ENCODE measurements at regions not wholly inside any gene's neighbourhood (a gene's known extent, or its start where the extent isn't known, plus 50 kb on each side); places are given as distances from the start of the nearest gene placed in this dataset.
A peak's percentile ranks its signal among the peaks of the same experiment; 100 is the strongest.

GRCh38 chr11:104365676-104366075 lies 201.7 kb upstream of the PDGFD start:
- Histone ChIP-seq H3K9me2 (replicated peaks; ENCODE audit: low read length) (no peaks in the 10 kb centered on the region), H3K9me3 (ENCODE audit: low read length) (no peaks in the 10 kb centered on the region), H3K79me2 (ENCODE audit: low read length) (no peaks in the 10 kb centered on the region), H3K27ac (ENCODE audit: low read length) (no peak overlapping the region), H3F3A (ENCODE audit: low read length, unreplicated experiment) (no peaks in the 10 kb centered on the region), H3K4me3 (ENCODE audit: low read length) (no peak overlapping the region), H4K20me1 (ENCODE audit: low read length) (no peaks in the 10 kb centered on the region), H3K4me1 (ENCODE audit: insufficient read depth, low read length) (no peaks in the 10 kb centered on the region), H3K27me3 (ENCODE audit: low read length) (no peaks in the 10 kb centered on the region), H3K4me2 (ENCODE audit: low read length) (no peak overlapping the region), H3K9ac (ENCODE audit: low read length) (no peak overlapping the region), H2AFZ (ENCODE audit: low read length) (no peak overlapping the region), H3K36me3 (ENCODE audit: low read depth, low read length) (no peaks in the 10 kb centered on the region)
- POLR2A ChIA-PET (ENCODE audit: unreplicated experiment) = no interaction called here
- intact Hi-C loops (cut with micrococcal nuclease) = no loop called here
- CTCF ChIA-PET = no interaction called here
- DNase-seq (no peak), ATAC-seq (no peak)
- no TSS peak for BruUV-seq (replicated peaks)
- TF ChIP-seq EZH2 (IDR thresholded peaks at IDR 0.05; ENCODE audit: low read length, unreplicated experiment) (no peak), CTCF (conservative IDR thresholded peaks at IDR 0.05; ENCODE audit: low read depth, low read length) (no peak), EZH2phosphoT487 (IDR thresholded peaks at IDR 0.05; ENCODE audit: borderline replicate concordance, low read length) (no peak)

GRCh38 chr11:104361975-104362374 lies 198.0 kb upstream of the PDGFD start:
- Histone ChIP-seq H3K9me2 (replicated peaks; ENCODE audit: low read length) (no peaks in the 10 kb centered on the region), H3K27ac (ENCODE audit: low read length) (no peak overlapping the region), H3K27me3 (ENCODE audit: low read length) (no peaks in the 10 kb centered on the region), H3K4me3 (ENCODE audit: low read length) (no peak overlapping the region), H3F3A (ENCODE audit: low read length, unreplicated experiment) (no peaks in the 10 kb centered on the region), H3K9ac (ENCODE audit: low read length) (no peak overlapping the region), H2AFZ (ENCODE audit: low read length) (no peak overlapping the region), H3K4me2 (ENCODE audit: low read length) (no peak overlapping the region), H3K36me3 (ENCODE audit: low read depth, low read length) (no peaks in the 10 kb centered on the region), H3K79me2 (ENCODE audit: low read length) (no peaks in the 10 kb centered on the region), H3K4me1 (ENCODE audit: insufficient read depth, low read length) (no peaks in the 10 kb centered on the region), H3K9me3 (ENCODE audit: low read length) (no peaks in the 10 kb centered on the region), H4K20me1 (ENCODE audit: low read length) (no peaks in the 10 kb centered on the region)
- TF ChIP-seq CTCF (conservative IDR thresholded peaks at IDR 0.05; ENCODE audit: low read depth, low read length) = no peak
- TF ChIP-seq EZH2phosphoT487 (IDR thresholded peaks at IDR 0.05; ENCODE audit: borderline replicate concordance, low read length) = no peak
- TF ChIP-seq EZH2 (IDR thresholded peaks at IDR 0.05; ENCODE audit: low read length, unreplicated experiment) = no peak
- POLR2A ChIA-PET (ENCODE audit: unreplicated experiment) = no interaction called here
- CTCF ChIA-PET = no interaction called here
- BruUV-seq (replicated peaks) = no TSS peak
- DNase-seq = no peak
- intact Hi-C loops (cut with micrococcal nuclease) = no loop called here
- ATAC-seq = no peak

GRCh38 chr11:104352036-104352435 lies 188.1 kb upstream of the PDGFD start:
- H3K4me2 ChIP-seq (ENCODE audit: low read length) = no peak overlapping the region
- no peaks in the 10 kb centered on the region for H4K20me1 ChIP-seq (ENCODE audit: low read length)
- H3K27me3 ChIP-seq (ENCODE audit: low read length) = no peaks in the 10 kb centered on the region
- intact Hi-C loops (cut with micrococcal nuclease) = loop anchor here (1.0 kb wide), 1 partner anchor 229 kb away; no protein-coding TSS in a partner anchor
- H3K36me3 ChIP-seq (ENCODE audit: low read depth, low read length) = 0 out of 2 replicates have a peak, but pooled peaks cover 3% of the 10 kb centered on the region
- H2AFZ ChIP-seq (ENCODE audit: low read length) = no peak overlapping the region
- peak; percentile 89 for DNase-seq
- TF ChIP-seq EZH2phosphoT487 (IDR thresholded peaks at IDR 0.05; ENCODE audit: borderline replicate concordance, low read length) = no peak
- TF ChIP-seq CTCF (conservative IDR thresholded peaks at IDR 0.05; ENCODE audit: low read depth, low read length) = no peak
- TF ChIP-seq EZH2 (IDR thresholded peaks at IDR 0.05; ENCODE audit: low read length, unreplicated experiment) = no peak
- no TSS peak for BruUV-seq (replicated peaks)
- peaks cover 7% of the 10 kb centered on the region; the same call in 1 of the 2 replicates for H3K9me3 ChIP-seq (ENCODE audit: low read length)
- peak; percentile 98 for ATAC-seq
- H3K9ac ChIP-seq (ENCODE audit: low read length) = no peak overlapping the region
- H3K4me1 ChIP-seq (ENCODE audit: insufficient read depth, low read length) = peaks cover 7% of the 10 kb centered on the region
- POLR2A ChIA-PET (ENCODE audit: unreplicated experiment) = no interaction called here
- no peaks in the 10 kb centered on the region for H3F3A ChIP-seq (ENCODE audit: low read length, unreplicated experiment)
- H3K4me3 ChIP-seq (ENCODE audit: low read length) = no peak overlapping the region
- H3K79me2 ChIP-seq (ENCODE audit: low read length) = no peaks in the 10 kb centered on the region
- peak overlapping the region; percentile 4; the same call in 1 of the 2 replicates for H3K27ac ChIP-seq (ENCODE audit: low read length)
- CTCF ChIA-PET = no interaction called here
- no peaks in the 10 kb centered on the region for H3K9me2 ChIP-seq (replicated peaks; ENCODE audit: low read length)

All from PC-3 (cell line).